Neural progenitor cell (in vitro differentiated cells): ENCODE measurements at regions not wholly inside any gene's neighbourhood (a gene's known extent, or its start where the extent isn't known, plus 50 kb on each side); places are given as distances from the start of the nearest gene placed in this dataset.

Experiments used
- DNase-seq: peaks from one replicate; pipeline ENCODE4 v3.0.0-alpha.2; 2016; ENCODE audit warnings: low spot score
- H2AFZ ChIP-seq: fragments of 200-600 bp; sonication (generic); replicated peaks from 2 replicates; pipeline ENCODE4 v1.6.1; 2016; ENCODE audit warnings: antibody characterized with exemption
- H3F3A ChIP-seq: fragments of 200-600 bp; sonication (generic); 2 replicates; pipeline ENCODE4 v1.6.1; 2016; ENCODE audit warnings: antibody characterized with exemption, low read depth
- H3K27ac ChIP-seq: fragments of 200-600 bp; sonication (generic); 2 replicates; pipeline ENCODE4 v1.5.1; 2016; ENCODE audit warnings: mild to moderate bottlenecking
- H3K27me3 ChIP-seq: fragments of 200-600 bp; sonication (generic); 2 replicates; pipeline ENCODE4 v1.6.1; 2016; ENCODE audit warnings: mild to moderate bottlenecking, moderate library complexity
- H3K36me3 ChIP-seq: fragments of 200-600 bp; sonication (generic); 2 replicates; pipeline ENCODE4 v1.5.1; 2016
- H3K4me1 ChIP-seq: fragments of 200-600 bp; sonication (generic); 2 replicates; pipeline ENCODE4 v1.6.1; 2016; ENCODE audit warnings: mixed run types
- H3K4me2 ChIP-seq: fragments of 200-600 bp; sonication (generic); 2 replicates; pipeline ENCODE4 v1.6.1; 2016
- H3K4me3 ChIP-seq: fragments of 200-600 bp; sonication (generic); 2 replicates; pipeline ENCODE4 v1.5.1; 2016
- H3K79me2 ChIP-seq: fragments of 200-600 bp; sonication (generic); 2 replicates; pipeline ENCODE4 v1.6.1; 2016; ENCODE audit warnings: low read depth
- H3K9ac ChIP-seq: fragments of 200-600 bp; sonication (generic); 2 replicates; pipeline ENCODE4 v1.6.1; 2016
- H3K9me3 ChIP-seq: fragments of 200-600 bp; sonication (generic); 2 replicates; pipeline ENCODE4 v1.5.1; 2016; ENCODE audit warnings: low read depth
- H4K20me1 ChIP-seq: fragments of 200-600 bp; sonication (generic); 2 replicates; pipeline ENCODE4 v1.6.1; 2016; ENCODE audit warnings: low read depth
- H3K27ac Mint-ChIP-seq: 3 replicates; pipeline ENCODE4 v1.8.0; 2021; ENCODE audit warnings: mixed read lengths
- H3K27me3 Mint-ChIP-seq: 2 replicates; pipeline ENCODE4 v1.8.0; 2022; ENCODE audit warnings: low read depth, mild to moderate bottlenecking, inconsistent platforms, moderate library complexity, mixed read lengths; ENCODE audit not compliant: insufficient read depth
- H3K36me3 Mint-ChIP-seq: 3 replicates; pipeline ENCODE4 v1.8.0; 2021; ENCODE audit warnings: mixed read lengths
- H3K4me1 Mint-ChIP-seq: 3 replicates; pipeline ENCODE4 v1.8.0; 2021; ENCODE audit warnings: mixed read lengths
- H3K4me3 Mint-ChIP-seq: 3 replicates; pipeline ENCODE4 v1.8.0; 2021; ENCODE audit warnings: mild to moderate bottlenecking, moderate library complexity, mixed read lengths
- H3K9me3 Mint-ChIP-seq: 3 replicates; pipeline ENCODE4 v1.8.0; 2020; ENCODE audit warnings: mixed read lengths
- EZH2 ChIP-seq: fragments of 200-600 bp; sonication (generic); IDR thresholded peaks from 2 replicates; pipeline ENCODE4 v1.6.1; 2017; ENCODE audit warnings: antibody characterized with exemption, mild to moderate bottlenecking, moderate library complexity
- EZH2phosphoT487 ChIP-seq: fragments of 200-600 bp; sonication (generic); IDR thresholded peaks from 2 replicates; pipeline ENCODE4 v1.6.1; 2017; ENCODE audit warnings: antibody characterized with exemption
- TF ChIP-seq, protein P1 (sequence below): fragments of 200-600 bp; sonication (generic); IDR thresholded peaks from 2 replicates; pipeline ENCODE4 v1.5.1; 2017; ENCODE audit warnings: antibody characterized with exemption, mild to moderate bottlenecking

DNA sequence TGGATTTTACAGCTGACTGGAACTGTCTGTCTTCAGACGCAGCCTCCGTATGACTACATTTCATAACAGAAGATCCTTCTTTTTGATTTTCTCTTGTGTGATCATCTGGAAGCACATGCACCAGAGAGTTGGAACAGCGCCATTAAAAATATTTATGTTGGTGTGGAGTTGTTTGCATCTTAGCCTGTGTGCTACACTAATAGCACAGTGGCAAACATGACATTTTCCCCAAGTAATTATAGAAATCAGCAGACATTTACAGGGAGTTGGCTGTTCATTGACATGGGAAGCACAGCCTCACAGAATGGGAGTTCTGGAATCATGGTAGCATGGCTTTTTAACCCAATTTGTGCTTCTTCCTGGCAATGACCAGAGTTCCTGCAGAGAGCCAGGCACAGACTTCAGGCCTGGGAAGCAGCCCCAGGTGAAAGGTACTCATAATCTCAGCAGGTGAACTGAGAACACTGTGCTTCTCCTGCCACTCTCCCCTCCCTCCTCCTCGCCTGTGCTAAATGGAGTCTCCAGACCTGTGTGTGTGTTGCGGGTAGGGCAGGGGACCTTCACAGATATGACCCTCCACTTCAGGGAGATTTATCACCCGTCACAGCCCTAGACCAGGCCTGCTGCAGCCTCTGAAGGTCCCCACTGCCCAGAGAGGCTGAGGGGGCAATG is 82.8 kb upstream of the PLET1 start:
- Histone ChIP-seq H3K4me1 (no peaks in the 10 kb centered on the region), H3K27ac (no peak overlapping the region), H3K79me2 (no peaks in the 10 kb centered on the region), H4K20me1 (no peaks in the 10 kb centered on the region), H3K9me3 (no peaks in the 10 kb centered on the region), H3K9ac (no peak overlapping the region), H3K4me3 (no peak overlapping the region), H2AFZ (no peak overlapping the region), H3K27me3 (no peaks in the 10 kb centered on the region), H3K4me2 (no peak overlapping the region), H3F3A (no peaks in the 10 kb centered on the region), H3K36me3 (no peaks in the 10 kb centered on the region)
- DNase-seq = no peak
- Mint-ChIP-seq H3K36me3 (no peaks in the 10 kb centered on the region), H3K4me3 (no peak overlapping the region), H3K9me3 (no peaks in the 10 kb centered on the region), H3K4me1 (peaks cover 3% of the 10 kb centered on the region), H3K27me3 (peaks cover 4% of the 10 kb centered on the region), H3K27ac (no peak overlapping the region)
- TF ChIP-seq EZH2phosphoT487 (no peak), EZH2 (no peak)
- TF ChIP-seq, protein P1, sequence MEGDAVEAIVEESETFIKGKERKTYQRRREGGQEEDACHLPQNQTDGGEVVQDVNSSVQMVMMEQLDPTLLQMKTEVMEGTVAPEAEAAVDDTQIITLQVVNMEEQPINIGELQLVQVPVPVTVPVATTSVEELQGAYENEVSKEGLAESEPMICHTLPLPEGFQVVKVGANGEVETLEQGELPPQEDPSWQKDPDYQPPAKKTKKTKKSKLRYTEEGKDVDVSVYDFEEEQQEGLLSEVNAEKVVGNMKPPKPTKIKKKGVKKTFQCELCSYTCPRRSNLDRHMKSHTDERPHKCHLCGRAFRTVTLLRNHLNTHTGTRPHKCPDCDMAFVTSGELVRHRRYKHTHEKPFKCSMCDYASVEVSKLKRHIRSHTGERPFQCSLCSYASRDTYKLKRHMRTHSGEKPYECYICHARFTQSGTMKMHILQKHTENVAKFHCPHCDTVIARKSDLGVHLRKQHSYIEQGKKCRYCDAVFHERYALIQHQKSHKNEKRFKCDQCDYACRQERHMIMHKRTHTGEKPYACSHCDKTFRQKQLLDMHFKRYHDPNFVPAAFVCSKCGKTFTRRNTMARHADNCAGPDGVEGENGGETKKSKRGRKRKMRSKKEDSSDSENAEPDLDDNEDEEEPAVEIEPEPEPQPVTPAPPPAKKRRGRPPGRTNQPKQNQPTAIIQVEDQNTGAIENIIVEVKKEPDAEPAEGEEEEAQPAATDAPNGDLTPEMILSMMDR = no peak

DNA sequence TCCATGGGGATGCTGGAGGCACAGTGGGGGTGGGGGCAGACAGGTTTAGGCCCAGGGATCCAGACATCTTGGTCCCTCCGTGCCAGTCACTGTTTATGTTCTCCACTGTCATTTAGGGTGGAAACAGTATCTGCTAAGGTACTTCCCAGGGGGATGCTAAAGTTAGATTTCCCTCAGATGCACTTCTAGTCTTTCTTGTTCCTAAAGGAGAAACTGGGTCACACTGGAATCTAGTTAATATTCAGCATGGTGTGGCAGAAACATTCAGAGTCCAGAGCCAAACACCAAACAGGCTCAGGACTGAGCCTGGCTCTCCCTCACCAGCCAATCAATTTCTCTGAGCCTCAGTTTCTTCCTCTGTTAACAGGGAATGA is 83.4 kb upstream of the PLET1 start:
- Histone ChIP-seq H4K20me1 (no peaks in the 10 kb centered on the region), H3K4me2 (no peak overlapping the region), H3K27me3 (no peaks in the 10 kb centered on the region), H3K4me1 (no peaks in the 10 kb centered on the region), H3K79me2 (no peaks in the 10 kb centered on the region), H3K36me3 (no peaks in the 10 kb centered on the region), H3K9me3 (no peaks in the 10 kb centered on the region), H3K27ac (no peak overlapping the region), H3K9ac (no peak overlapping the region), H3F3A (no peaks in the 10 kb centered on the region), H3K4me3 (no peak overlapping the region), H2AFZ (no peak overlapping the region)
- Mint-ChIP-seq H3K9me3 (no peaks in the 10 kb centered on the region), H3K27ac (no peak overlapping the region), H3K36me3 (no peaks in the 10 kb centered on the region), H3K4me1 (peaks cover 3% of the 10 kb centered on the region), H3K4me3 (no peak overlapping the region), H3K27me3 (peaks cover 6% of the 10 kb centered on the region)
- DNase-seq = no peak
- no peak for TF ChIP-seq EZH2
- TF ChIP-seq, protein P1 = no peak
- TF ChIP-seq EZH2phosphoT487 = no peak

DNA sequence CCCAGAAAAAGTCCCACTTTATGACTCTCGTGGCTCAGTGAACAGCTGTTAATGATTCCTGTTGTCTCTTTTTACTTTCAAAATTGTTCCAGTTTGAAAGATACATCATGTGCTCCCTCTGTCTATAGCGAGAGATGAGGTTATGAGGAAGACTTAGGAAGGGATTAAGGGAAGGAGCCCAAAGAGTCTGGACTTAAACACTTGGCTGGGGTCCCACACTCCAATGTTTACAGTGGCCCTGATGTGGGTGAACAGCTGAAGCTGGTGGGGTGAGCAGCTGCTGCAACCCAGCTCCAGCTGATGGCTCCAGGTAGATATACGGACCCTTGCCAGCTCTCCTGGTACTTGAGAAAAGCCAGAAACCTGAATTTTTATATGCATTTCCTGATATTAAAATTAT is 84.5 kb upstream of the PLET1 start:
- Mint-ChIP-seq H3K4me1 (peaks cover 3% of the 10 kb centered on the region), H3K36me3 (no peaks in the 10 kb centered on the region), H3K27ac (no peak overlapping the region), H3K4me3 (no peak overlapping the region), H3K9me3 (no peaks in the 10 kb centered on the region), H3K27me3 (peaks cover 6% of the 10 kb centered on the region)
- no peak overlapping the region for H3K4me2 ChIP-seq
- no peaks in the 10 kb centered on the region for H4K20me1 ChIP-seq
- H3K36me3 ChIP-seq = no peaks in the 10 kb centered on the region
- no peak overlapping the region for H3K4me3 ChIP-seq
- no peaks in the 10 kb centered on the region for H3K79me2 ChIP-seq
- no peak overlapping the region for H3K27ac ChIP-seq
- no peak for DNase-seq
- H3K9ac ChIP-seq = no peak overlapping the region
- no peaks in the 10 kb centered on the region for H3K4me1 ChIP-seq
- no peaks in the 10 kb centered on the region for H3K27me3 ChIP-seq
- no peaks in the 10 kb centered on the region for H3F3A ChIP-seq
- no peaks in the 10 kb centered on the region for H3K9me3 ChIP-seq
- no peak overlapping the region for H2AFZ ChIP-seq
- TF ChIP-seq, protein P1 = no peak
- no peak for TF ChIP-seq EZH2phosphoT487
- TF ChIP-seq EZH2 = no peak
